H1 (cell line): ENCODE measurements at regions not wholly inside any gene's neighbourhood (a gene's known extent, or its start where the extent isn't known, plus 50 kb on each side); places are given as distances from the start of the nearest gene placed in this dataset.
A peak's percentile ranks its signal among the peaks of the same experiment; 100 is the strongest.

Experiments
- CTCF ChIA-PET: fragments of 300-600 bp; sonication (Branson Sonifier 250); formaldehyde crosslinking; loops from one replicate; lab custom pipeline; 2021; ENCODE audit not compliant: partially characterized antibody; lab: Charles Lee
- POLR2A ChIA-PET: fragments of 300-600 bp; sonication (Branson Sonifier 250); formaldehyde crosslinking; loops from one replicate; lab custom pipeline; 2021; ENCODE audit warnings: inconsistent platforms; ENCODE audit not compliant: partially characterized antibody; lab: Charles Lee
- DNase-seq, 2 experiments: peaks; one replicate each; pipeline versions ENCODE4 v3.0.0 to v3.0.0-alpha.2; 2010 to 2022; ENCODE audit warnings: low spot score in 2 of 2, low read depth in 1 of 2, mixed read lengths in 1 of 2
- FAIRE-seq: peaks from 2 replicates; lab custom pipeline; 2011; peaks lifted over from hg19 to GRCh38; lab: Jason Lieb, UNC
- H2AFZ ChIP-seq: 2 replicates; pipeline ENCODE4 v1.8.1; 2012; ENCODE audit warnings: low read length, inconsistent platforms
- H2AK5ac ChIP-seq: 2 replicates; pipeline ENCODE4 v1.6.1; 2013; ENCODE audit warnings: low read depth, low read length
- H2BK120ac ChIP-seq: replicated peaks from 2 replicates; pipeline ENCODE3; 2013; ENCODE audit warnings: low read depth, low read length, inconsistent platforms
- H2BK12ac ChIP-seq: 2 replicates; pipeline ENCODE4 v1.6.1; 2013; ENCODE audit warnings: low read depth, low read length
- H2BK15ac ChIP-seq: 2 replicates; pipeline ENCODE4 v1.6.1; 2013; ENCODE audit warnings: low read length
- H2BK20ac ChIP-seq: 2 replicates; pipeline ENCODE4 v1.6.1; 2013; ENCODE audit warnings: low read length
- H2BK5ac ChIP-seq: 2 replicates; pipeline ENCODE4 v1.6.1; 2013; ENCODE audit warnings: low read depth, low read length
- H3K14ac ChIP-seq: 2 replicates; pipeline ENCODE4 v1.6.1; 2013; ENCODE audit warnings: inconsistent platforms; ENCODE audit not compliant: insufficient read length
- H3K18ac ChIP-seq: 2 replicates; pipeline ENCODE4 v1.6.1; 2013; ENCODE audit warnings: low read length; ENCODE audit errors: extremely low read depth
- H3K23ac ChIP-seq: 2 replicates; pipeline ENCODE4 v1.6.1; 2013; ENCODE audit warnings: inconsistent platforms; ENCODE audit not compliant: insufficient read length
- H3K23me2 ChIP-seq: 2 replicates; pipeline ENCODE4 v1.6.1; 2013; ENCODE audit warnings: low read depth, low read length
- H3K27ac ChIP-seq: 2 replicates; pipeline ENCODE4 v1.6.1; 2011; ENCODE audit warnings: low read depth, low read length, inconsistent platforms
- H3K27me3 ChIP-seq, 4 experiments: replicated peaks in 1 of 4; 1 replicate in 1 of 4; 2 replicates in 3 of 4; pipeline versions ENCODE4 v1.6.1 to v1.8.1; 2011 to 2013; ENCODE audit warnings: low read length in 3 of 4, mild to moderate bottlenecking in 3 of 4, inconsistent platforms in 2 of 4, mixed read lengths in 2 of 4, moderate library complexity in 1 of 4; ENCODE audit not compliant: control insufficient read depth in 3 of 4, insufficient read depth in 3 of 4; ENCODE audit errors: extremely low read depth in 1 of 4
- H3K36me3 ChIP-seq, 4 experiments: 2 replicates each; pipeline versions ENCODE4 v1.6.1 to v1.8.1; 2011 to 2013; ENCODE audit warnings: mild to moderate bottlenecking in 4 of 4, low read length in 3 of 4, moderate library complexity in 2 of 4, control low read depth in 1 of 4, inconsistent platforms in 1 of 4; ENCODE audit not compliant: insufficient read depth in 4 of 4, control insufficient read depth in 2 of 4
- H3K4ac ChIP-seq: replicated peaks from 2 replicates; pipeline ENCODE3; 2013; ENCODE audit warnings: low read length, low read depth, mixed read lengths, inconsistent platforms; ENCODE audit not compliant: insufficient read length
- H3K4me1 ChIP-seq, 4 experiments: replicated peaks in 1 of 4; 1 replicate in 1 of 4; 2 replicates in 3 of 4; pipeline versions ENCODE4 v1.6.1 to v1.8.1; 2011 to 2013; ENCODE audit warnings: low read length in 3 of 4, inconsistent platforms in 2 of 4, mixed read lengths in 1 of 4; ENCODE audit not compliant: insufficient read depth in 4 of 4, control insufficient read depth in 3 of 4
- H3K4me2 ChIP-seq, 2 experiments: 2 replicates each; pipeline versions ENCODE4 v1.6.1 to v1.8.1; 2011 to 2013; ENCODE audit warnings: low read depth in 2 of 2, low read length in 2 of 2, control low read depth in 1 of 2, inconsistent platforms in 1 of 2, mild to moderate bottlenecking in 1 of 2; ENCODE audit not compliant: insufficient read depth in 1 of 2
- H3K4me3 ChIP-seq, 4 experiments: fragments of 200-600, 300-600 bp in 1 of 4; sonication (generic), shearing (Covaris generic), sonication (Bioruptor Twin) in 1 of 4; 2 replicates each; pipeline versions ENCODE4 v1.5.1 to v1.8.1; 2011 to 2016; ENCODE audit warnings: low read length in 4 of 4, low read depth in 3 of 4, control low read depth in 2 of 4, inconsistent platforms in 2 of 4, mild to moderate bottlenecking in 2 of 4, mixed read lengths in 1 of 4, moderate library complexity in 1 of 4; ENCODE audit not compliant: insufficient read depth in 2 of 4; ENCODE audit errors: extremely low read depth in 1 of 4
- H3K56ac ChIP-seq: replicated peaks from 2 replicates; pipeline ENCODE3; 2013; ENCODE audit warnings: low read depth, mild to moderate bottlenecking, mixed read lengths, low read length, inconsistent platforms; ENCODE audit not compliant: insufficient read length
- H3K79me1 ChIP-seq: 2 replicates; pipeline ENCODE4 v1.6.1; 2013; ENCODE audit warnings: low read depth, low read length, control low read depth
- H3K79me2 ChIP-seq, 2 experiments: 2 replicates each; pipeline versions ENCODE4 v1.6.1 to v1.8.1; 2012 to 2013; ENCODE audit warnings: low read length in 2 of 2, mild to moderate bottlenecking in 2 of 2, inconsistent platforms in 1 of 2; ENCODE audit not compliant: insufficient read depth in 2 of 2, control insufficient read depth in 1 of 2
- H3K9ac ChIP-seq, 4 experiments: replicated peaks in 1 of 4; 1 replicate in 1 of 4; 2 replicates in 3 of 4; pipeline versions ENCODE4 v1.6.1 to v1.8.1; 2011 to 2013; ENCODE audit warnings: low read depth in 3 of 4, low read length in 3 of 4, control low read depth in 2 of 4, mild to moderate bottlenecking in 2 of 4, moderate library complexity in 2 of 4, inconsistent platforms in 1 of 4; ENCODE audit errors: extremely low read depth in 1 of 4
- H3K9me3 ChIP-seq, 2 experiments: 2 replicates each; pipeline versions ENCODE4 v1.6.1 to v1.8.1; 2012 to 2013; ENCODE audit warnings: mild to moderate bottlenecking in 2 of 2, moderate library complexity in 2 of 2, control low read depth in 1 of 2, inconsistent platforms in 1 of 2, low read depth in 1 of 2, low read length in 1 of 2, mixed read lengths in 1 of 2; ENCODE audit not compliant: insufficient read depth in 2 of 2
- H4K20me1 ChIP-seq, 2 experiments: replicated peaks in 1 of 2; 2 replicates each; pipeline versions ENCODE3 to v1.8.1; 2011 to 2013; ENCODE audit warnings: inconsistent platforms in 2 of 2, low read length in 2 of 2, mild to moderate bottlenecking in 1 of 2; ENCODE audit not compliant: insufficient read depth in 2 of 2, control insufficient read depth in 1 of 2
- H4K5ac ChIP-seq: 2 replicates; pipeline ENCODE4 v1.6.1; 2013; ENCODE audit warnings: low read length, low read depth, mixed read lengths, inconsistent platforms; ENCODE audit not compliant: insufficient read length
- H4K8ac ChIP-seq: 2 replicates; pipeline ENCODE4 v1.8.0; 2013; ENCODE audit warnings: mild to moderate bottlenecking, moderate library complexity, low read length, inconsistent platforms; ENCODE audit not compliant: insufficient read depth; ENCODE audit errors: extremely low read depth
- H4K91ac ChIP-seq: replicated peaks from 2 replicates; pipeline ENCODE3; 2013; ENCODE audit warnings: low read length, mixed read lengths, inconsistent platforms; ENCODE audit not compliant: insufficient read length
- CTBP2 ChIP-seq: IDR thresholded peaks from 2 replicates; pipeline ENCODE4 v1.7.0; 2011; ENCODE audit warnings: borderline replicate concordance, mild to moderate bottlenecking, moderate library complexity, mixed read lengths, low read length; ENCODE audit not compliant: insufficient read depth, insufficient read length
- GABPA ChIP-seq: IDR thresholded peaks from 2 replicates; pipeline ENCODE4 v1.6.1; 2011; ENCODE audit warnings: mild to moderate bottlenecking, low read length, moderate library complexity, borderline replicate concordance; ENCODE audit not compliant: insufficient read depth
- HDAC2 ChIP-seq, 2 experiments: fragments of 300-600 bp in 1 of 2; sonication (generic) in 1 of 2; IDR thresholded peaks; 2 replicates each; pipeline ENCODE4 v1.6.1; 2011 to 2012; ENCODE audit warnings: low read depth in 2 of 2, low read length in 2 of 2, mild to moderate bottlenecking in 2 of 2, moderate library complexity in 2 of 2, borderline replicate concordance in 1 of 2, inconsistent platforms in 1 of 2
- HDAC6 ChIP-seq: IDR thresholded peaks from one replicate; pipeline ENCODE4 v1.7.1; 2012; ENCODE audit warnings: low read depth, mild to moderate bottlenecking, inconsistent platforms, low read length, moderate library complexity
- NRF1 ChIP-seq: IDR thresholded peaks from 2 replicates; pipeline ENCODE4 v1.6.1; 2011; ENCODE audit warnings: mild to moderate bottlenecking, low read depth, low read length, improper control_type of control experiment
- RBBP5 ChIP-seq: IDR thresholded peaks from 2 replicates; pipeline ENCODE4 v1.7.1; 2012; ENCODE audit warnings: low read depth, mild to moderate bottlenecking, inconsistent platforms, low read length, moderate library complexity, borderline replicate concordance
- SIRT6 ChIP-seq: IDR thresholded peaks from one replicate; pipeline ENCODE4 v1.7.1; 2012; ENCODE audit warnings: low read length, inconsistent platforms
- WGBS, 2 experiments: shearing (Covaris generic) in 1 of 2; methylation state at CpG; one replicate each; pipeline versions ENCODE4 v1.1.6 to v1.1.7; 2013 to 2015; ENCODE audit warnings: low lambda C conversion rate in 2 of 2, mixed read lengths in 2 of 2, inconsistent platforms in 1 of 2, low coverage in 1 of 2, missing lambda C conversion rate in 1 of 2; ENCODE audit not compliant: insufficient replicate concordance in 2 of 2, insufficient coverage in 1 of 2, insufficient read length in 1 of 2; ENCODE audit errors: extremely low coverage in 1 of 2, missing lambda C conversion rate in 1 of 2; 5-methylcytosine and 5-hydroxymethylcytosine counted together

- H4K20me1 ChIP-seq: no peaks in the 10 kb centered on the region
- no peak overlapping the region for H2BK20ac ChIP-seq
- H3K4ac ChIP-seq: no peak overlapping the region
- H3K9me3 ChIP-seq: no peaks in the 10 kb centered on the region
- H3K4me3 ChIP-seq: no peak overlapping the region
- no peak overlapping the region for H4K91ac ChIP-seq
- H3K36me3 ChIP-seq: no peaks in the 10 kb centered on the region
- no peak overlapping the region for H4K8ac ChIP-seq
- CTCF ChIA-PET: interaction anchor here (0.5 to 2.0 kb wide), 28 partner anchors 8 to 1501 kb away, joined by 3 to 6 read pairs (median 3); no protein-coding TSS in a partner anchor
- H2BK15ac ChIP-seq: no peak overlapping the region
- no peak overlapping the region for H3K9ac ChIP-seq
- peak; percentile 60 for DNase-seq
- no peak overlapping the region for H3K27ac ChIP-seq
- no peak overlapping the region for H2AK5ac ChIP-seq
- H3K4me2 ChIP-seq: no peak overlapping the region
- H3K27me3 ChIP-seq: no peaks in the 10 kb centered on the region
- no peaks in the 10 kb centered on the region for H3K79me2 ChIP-seq
- H3K23ac ChIP-seq: no peak overlapping the region
- H3K79me1 ChIP-seq: no peaks in the 10 kb centered on the region
- H3K56ac ChIP-seq: no peak overlapping the region
- FAIRE-seq: peak; percentile 92
- no peak overlapping the region for H2BK12ac ChIP-seq
- H3K18ac ChIP-seq: no peak overlapping the region
- 46% methylated on average over 6 of the region's 6 CpGs; no CpG with 5 or more reads in 1 of the 2 experiments for WGBS, 2 experiments
- POLR2A ChIA-PET: no interaction called here
- H4K5ac ChIP-seq: no peak overlapping the region
- H2BK5ac ChIP-seq: no peak overlapping the region
- no peak overlapping the region for H3K14ac ChIP-seq
- peak overlapping the region; percentile 74 for H2AFZ ChIP-seq
- H2BK120ac ChIP-seq: no peak overlapping the region
- H3K4me1 ChIP-seq: peaks cover 0 to 3% (median 0%) of the 10 kb centered on the region in 4 experiments; a peak in 1 of 7 replicates
- H3K23me2 ChIP-seq: no peaks in the 10 kb centered on the region
- TF ChIP-seq RBBP5 (no peak), CTBP2 (no peak), HDAC2 (IDR thresholded peaks at IDR 0.05; ENCODE audit: borderline replicate concordance in 1 of 2, low read depth in 2 of 2, low read length in 2 of 2) (no peak), SIRT6 (no peak), HDAC6 (no peak), NRF1 (0 out of 2 replicates have a peak, but pooled peaks have one; percentile 11), GABPA (no peak)
Observed at GRCh38 chr9:118170032-118170955, 466.1 kb downstream of the TLR4 start.
